Thoracic aorta (tissue), 2 donors: ENCODE measurements at regions not wholly inside any gene's neighbourhood (a gene's known extent, or its start where the extent isn't known, plus 50 kb on each side); places are given as distances from the start of the nearest gene placed in this dataset.

Source experiments
- ATAC-seq: fragments of 150-250 bp; one replicate; pipeline ENCODE4 v1.8.0; 2017; ENCODE audit warnings: low read depth; ENCODE audit not compliant: insufficient number of reproducible peaks, low FRiP score
- DNase-seq: peaks from one replicate; pipeline ENCODE4 v3.0.0-alpha.2; 2020; ENCODE audit warnings: low spot score
- H3K27ac ChIP-seq, 2 donors: fragments of 200-600 bp; sonication (generic); 1 replicate in 1 of 2; 2 replicates in 1 of 2; pipeline ENCODE4 v1.5.1; 2016; ENCODE audit warnings: mild to moderate bottlenecking in 2 of 2, moderate library complexity in 2 of 2
- H3K27me3 ChIP-seq: fragments of 200-600 bp; sonication (generic); replicated peaks from 2 replicates; pipeline ENCODE4 v1.6.0; 2016; ENCODE audit warnings: mild to moderate bottlenecking; ENCODE audit not compliant: insufficient read depth
- H3K36me3 ChIP-seq: fragments of 200-600 bp; sonication (generic); one replicate; pipeline ENCODE4 v1.5.1; 2016
- H3K4me1 ChIP-seq, 2 donors: fragments of 200-600 bp; sonication (generic); 1 replicate in 1 of 2; 2 replicates in 1 of 2; pipeline versions ENCODE4 v1.5.1 to v1.6.0; 2016; ENCODE audit warnings: low read depth in 2 of 2, mild to moderate bottlenecking in 1 of 2; ENCODE audit not compliant: control insufficient read depth in 1 of 2
- H3K4me3 ChIP-seq: fragments of 200-600 bp; sonication (generic); 2 replicates; pipeline ENCODE4 v1.5.1; 2016; ENCODE audit warnings: mild to moderate bottlenecking
- H3K9me3 ChIP-seq: fragments of 200-600 bp; sonication (generic); 2 replicates; pipeline ENCODE4 v1.5.1; 2016
- CTCF ChIP-seq: fragments of 200-600 bp; sonication (generic); IDR thresholded peaks from one replicate; pipeline ENCODE4 v1.5.1; 2019; ENCODE audit warnings: antibody characterized with exemption

DNA sequence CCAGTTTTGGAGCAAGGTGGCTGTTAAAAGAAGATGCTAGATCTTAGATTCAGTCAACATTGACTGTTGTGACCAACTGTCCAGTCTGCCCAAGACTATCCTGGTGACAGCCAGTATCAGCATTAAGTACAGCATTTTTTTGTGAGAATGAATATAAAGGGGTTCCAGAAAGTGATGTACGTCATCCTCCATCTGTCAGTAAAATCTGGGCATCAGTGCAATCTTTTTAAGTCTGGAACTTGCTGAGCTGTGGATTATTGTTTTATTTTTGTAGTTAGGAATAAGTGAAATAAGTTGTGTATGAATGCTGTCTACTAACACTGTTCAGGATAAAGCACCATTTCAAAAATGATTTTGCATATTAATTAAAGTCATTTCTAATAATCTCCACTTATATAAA is 1020.0 kb upstream of the GHITM start:
- H3K9me3 ChIP-seq = no peaks in the 10 kb centered on the region
- no peaks in the 10 kb centered on the region for H3K4me1 ChIP-seq
- H3K36me3 ChIP-seq = no peaks in the 10 kb centered on the region
- TF ChIP-seq CTCF = no peak
- no peak overlapping the region for H3K4me3 ChIP-seq
- no peak for ATAC-seq
- DNase-seq = no peak
- no peaks in the 10 kb centered on the region for H3K27me3 ChIP-seq
- no peak overlapping the region for H3K27ac ChIP-seq

- no peaks in the 10 kb centered on the region for H3K9me3 ChIP-seq
- TF ChIP-seq CTCF = no peak
- DNase-seq (no peak), ATAC-seq (no peak)
- H3K27me3 ChIP-seq = no peaks in the 10 kb centered on the region
- H3K4me3 ChIP-seq = no peak overlapping the region
- no peaks in the 10 kb centered on the region for H3K36me3 ChIP-seq
- no peak overlapping the region for H3K27ac ChIP-seq
- H3K4me1 ChIP-seq = no peaks in the 10 kb centered on the region
Measured at GRCh38 chr10:83122336-83122735, 1017.0 kb upstream of the GHITM start.

DNA sequence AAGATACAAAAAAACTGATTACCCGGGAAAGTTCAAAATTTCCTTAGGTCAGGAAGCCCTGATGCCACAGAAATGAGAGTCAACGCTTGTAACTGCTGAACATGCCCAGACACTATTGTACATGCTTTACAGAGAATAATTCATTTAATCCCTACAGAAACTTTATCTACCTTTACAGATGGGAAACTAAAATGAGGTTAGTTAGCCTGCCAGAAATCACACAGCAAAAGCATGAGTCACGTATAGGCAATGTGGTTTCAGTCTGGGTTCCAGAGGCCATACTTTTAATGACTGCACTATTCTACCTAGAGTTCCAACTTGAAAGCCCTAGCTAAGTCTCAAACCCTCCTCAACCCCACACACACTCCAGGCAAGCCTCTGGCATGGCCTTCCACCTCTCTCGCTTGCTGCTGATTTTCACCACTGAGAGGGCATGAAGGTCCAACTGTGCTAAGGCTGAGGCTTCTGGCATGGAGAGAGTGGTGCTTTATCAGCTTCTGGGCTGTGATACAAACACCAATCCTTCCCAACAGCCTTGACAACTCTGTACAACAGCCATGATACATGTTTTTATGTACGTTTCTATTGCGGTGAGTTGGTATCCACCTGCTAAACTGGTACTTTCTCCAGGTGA is 1011.2 kb upstream of the GHITM start:
- H3K27me3 ChIP-seq = no peaks in the 10 kb centered on the region
- ATAC-seq (no peak), DNase-seq (no peak)
- TF ChIP-seq CTCF = no peak
- no peak overlapping the region for H3K27ac ChIP-seq
- H3K36me3 ChIP-seq = no peaks in the 10 kb centered on the region
- no peaks in the 10 kb centered on the region for H3K4me1 ChIP-seq
- no peak overlapping the region for H3K4me3 ChIP-seq
- no peaks in the 10 kb centered on the region for H3K9me3 ChIP-seq

DNA sequence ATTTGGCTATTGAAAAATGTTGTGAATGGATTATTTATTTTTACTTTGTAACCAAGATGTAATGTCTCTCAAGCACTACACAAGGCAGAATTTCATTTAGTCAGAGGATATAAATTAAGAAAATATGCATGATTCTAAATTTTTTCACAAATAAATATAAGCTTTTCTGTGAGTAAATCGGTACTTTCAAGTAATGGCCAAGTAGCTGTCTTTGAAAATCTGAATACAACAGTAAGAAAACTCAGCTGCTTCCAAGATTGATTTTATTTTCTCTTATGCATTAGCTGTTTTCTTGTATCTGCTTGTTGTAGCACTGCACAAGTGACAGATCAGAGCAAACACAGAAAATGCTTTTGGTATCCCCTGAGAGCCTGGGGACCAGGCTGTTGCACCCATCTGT is 998.5 kb upstream of the GHITM start:
- no peaks in the 10 kb centered on the region for H3K4me1 ChIP-seq
- TF ChIP-seq CTCF = no peak
- no peaks in the 10 kb centered on the region for H3K36me3 ChIP-seq
- H3K4me3 ChIP-seq = no peak overlapping the region
- H3K27ac ChIP-seq = no peak overlapping the region
- DNase-seq (no peak), ATAC-seq (no peak)
- H3K27me3 ChIP-seq = no peaks in the 10 kb centered on the region
- H3K9me3 ChIP-seq = no peaks in the 10 kb centered on the region

- TF ChIP-seq CTCF = no peak
- no peak overlapping the region for H3K4me3 ChIP-seq
- no peaks in the 10 kb centered on the region for H3K4me1 ChIP-seq
- no peak for ATAC-seq
- no peaks in the 10 kb centered on the region for H3K27me3 ChIP-seq
- H3K36me3 ChIP-seq = no peaks in the 10 kb centered on the region
- DNase-seq = no peak
- no peak overlapping the region for H3K27ac ChIP-seq
- H3K9me3 ChIP-seq = no peaks in the 10 kb centered on the region
Measured at GRCh38 chr10:83142074-83142563, 997.2 kb upstream of the GHITM start.
